Spleen (tissue), 11 donors: ENCODE measurements at regions not wholly inside any gene's neighbourhood (a gene's known extent, or its start where the extent isn't known, plus 50 kb on each side); places are given as distances from the start of the nearest gene placed in this dataset.
"Not testable (repeated sequence)": the region's sequence is repeated elsewhere in the genome, so short reads cannot be mapped to it uniquely, and the experiment has no call there.

Source experiments
- DNase-seq: peaks from one replicate; pipeline ENCODE4 v3.0.0-alpha.2; 2020
- H3K27ac ChIP-seq, 8 donors: fragments of 200-600 bp; sonication (generic) in 7 of 8; 1 replicate in 4 of 8; 2 replicates in 4 of 8; pipeline versions ENCODE4 v1.5.0 to v1.8.0; 2016 to 2021; ENCODE audit warnings: inconsistent platforms in 4 of 8, mild to moderate bottlenecking in 4 of 8, moderate library complexity in 1 of 8
- H3K27me3 ChIP-seq, 7 donors: fragments of 200-600 bp; sonication (generic) in 6 of 7; replicated peaks in 1 of 7; 1 replicate in 4 of 7; 2 replicates in 3 of 7; pipeline versions ENCODE4 v1.5.0 to v1.8.0; 2016 to 2021; ENCODE audit warnings: inconsistent platforms in 3 of 7, mild to moderate bottlenecking in 1 of 7
- H3K36me3 ChIP-seq, 6 donors: fragments of 200-600 bp; sonication (generic) in 5 of 6; 1 replicate in 4 of 6; 2 replicates in 2 of 6; pipeline versions ENCODE4 v1.5.0 to v1.8.0; 2016 to 2021; ENCODE audit warnings: inconsistent platforms in 2 of 6
- H3K4me1 ChIP-seq, 6 donors: fragments of 200-600 bp; sonication (generic) in 5 of 6; 1 replicate in 3 of 6; 2 replicates in 3 of 6; pipeline versions ENCODE4 v1.5.0 to v1.8.0; 2016 to 2021; ENCODE audit warnings: inconsistent platforms in 3 of 6
- H3K4me3 ChIP-seq, 8 donors: fragments of 200-600 bp; sonication (generic) in 7 of 8; 1 replicate in 4 of 8; 2 replicates in 4 of 8; pipeline versions ENCODE4 v1.5.0 to v1.8.0; 2016 to 2021; ENCODE audit warnings: inconsistent platforms in 4 of 8, mild to moderate bottlenecking in 4 of 8, moderate library complexity in 2 of 8
- H3K9me3 ChIP-seq, 8 donors: fragments of 200-600 bp; sonication (generic) in 7 of 8; 1 replicate in 4 of 8; 2 replicates in 4 of 8; pipeline versions ENCODE4 v1.5.0 to v1.8.0; 2016 to 2021; ENCODE audit warnings: inconsistent platforms in 4 of 8
- POLR2A ChIP-seq, 3 donors: fragments of 450-650 bp; IDR thresholded peaks; one replicate each; pipeline ENCODE4 v1.5.1; 2017; ENCODE audit warnings: antibody characterized with exemption in 3 of 3, mild to moderate bottlenecking in 1 of 3
- POLR2AphosphoS5 ChIP-seq, 3 donors: sonication (generic); formaldehyde crosslinking; IDR thresholded peaks; one replicate each; pipeline ENCODE4 v1.5.1; 2017; ENCODE audit warnings: antibody characterized with exemption in 3 of 3
- WGBS, 5 donors: extraction: QIAGEN DNeasy Blood & Tissue Kit in 3 of 5; methylation state at CpG; one replicate each; pipeline versions ENCODE4 v1.1.5 to v1.1.7; 2013 to 2018; 5-methylcytosine and 5-hydroxymethylcytosine counted together
- intact Hi-C: fragments of 100-400 bp; cut with DNase I; formaldehyde crosslinking; loops from one replicate; pipeline ENCODE4 v1.15.0; 2023; ENCODE audit warnings: low total_unique reads
- TF ChIP-seq, protein P1 (sequence below), 11 experiments: fragments of 200-600 bp in 7 of 11; fragments of 450-650 bp in 4 of 11; sonication (generic) in 4 of 11; IDR thresholded peaks in 8 of 11; conservative IDR thresholded peaks in 3 of 11; 1 replicate in 7 of 11; 2 replicates in 4 of 11; pipeline versions ENCODE4 v1.4.0 to v1.8.0; 2016 to 2021; ENCODE audit warnings: antibody characterized with exemption in 11 of 11, inconsistent platforms in 4 of 11, mild to moderate bottlenecking in 1 of 11
- donor health status: healthy with polysubstance abuse.
- donor health status: DM: no; HTN: no; CAD: no; lungs with moderate emphysema.
- donor health status: DM: no; HTN: no; CAD: no.
- donor health status: Bipolar disorder and iron deficiency.
- donor health status: healthy.
- donor health status: DM: no; HTN: no; CAD: no.
- donor health status: DM: yes; HTN: yes; CAD: no.

DNA sequence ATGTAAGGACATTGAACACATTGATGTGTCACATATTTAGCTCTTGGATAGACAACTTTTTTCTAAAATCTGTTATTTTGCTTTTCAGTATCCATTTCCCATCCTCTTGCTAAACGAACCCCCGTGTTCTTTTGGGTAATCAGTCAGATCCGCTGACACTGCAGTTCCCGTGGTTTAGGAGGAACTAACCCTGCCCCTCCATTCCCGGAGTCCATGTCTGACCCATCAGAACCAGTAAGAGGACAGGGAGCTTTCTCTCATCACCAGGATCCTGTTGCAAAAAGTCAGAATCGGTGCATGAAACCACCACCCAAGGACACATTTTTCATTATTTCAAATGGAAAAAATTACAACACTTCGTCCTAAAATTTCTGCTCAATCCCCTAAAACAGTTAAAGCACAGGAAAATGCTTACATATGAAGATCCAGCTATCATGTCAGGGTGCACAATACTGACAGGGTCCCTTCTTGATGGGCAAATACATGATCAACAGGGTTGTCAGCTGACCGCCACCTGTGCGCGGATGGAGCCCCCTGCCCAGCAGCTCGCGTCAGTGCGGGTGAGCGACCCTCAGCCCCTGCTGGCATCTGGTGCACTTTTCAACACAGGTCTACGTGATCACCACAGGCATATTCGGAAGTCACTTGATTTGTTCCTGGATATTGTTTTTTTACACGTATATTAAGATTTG, 276.8 kb downstream of the ADGRD1 start:
- H3K27ac ChIP-seq, result peak overlapping the region in 6 of 8 donors; percentile 6 to 72 (median 21)
- peaks cover 0 to 19% (median 15%) of the 10 kb centered on the region in 6 donors for H3K4me1 ChIP-seq
- DNase-seq, result peak; percentile 47
- WGBS, 5 donors, result 53 to 61% (median 57%) methylated on average over 17 of the region's 17 CpGs
- peaks cover 0 to 9% (median 5%) of the 10 kb centered on the region in 8 donors for H3K9me3 ChIP-seq
- no peak overlapping the region for H3K4me3 ChIP-seq
- H3K36me3 ChIP-seq, result no peaks in the 10 kb centered on the region
- TF ChIP-seq POLR2AphosphoS5 (IDR thresholded peaks at IDR 0.05) (no peak), POLR2A (IDR thresholded peaks at IDR 0.05) (no peak)
- TF ChIP-seq, protein P1, sequence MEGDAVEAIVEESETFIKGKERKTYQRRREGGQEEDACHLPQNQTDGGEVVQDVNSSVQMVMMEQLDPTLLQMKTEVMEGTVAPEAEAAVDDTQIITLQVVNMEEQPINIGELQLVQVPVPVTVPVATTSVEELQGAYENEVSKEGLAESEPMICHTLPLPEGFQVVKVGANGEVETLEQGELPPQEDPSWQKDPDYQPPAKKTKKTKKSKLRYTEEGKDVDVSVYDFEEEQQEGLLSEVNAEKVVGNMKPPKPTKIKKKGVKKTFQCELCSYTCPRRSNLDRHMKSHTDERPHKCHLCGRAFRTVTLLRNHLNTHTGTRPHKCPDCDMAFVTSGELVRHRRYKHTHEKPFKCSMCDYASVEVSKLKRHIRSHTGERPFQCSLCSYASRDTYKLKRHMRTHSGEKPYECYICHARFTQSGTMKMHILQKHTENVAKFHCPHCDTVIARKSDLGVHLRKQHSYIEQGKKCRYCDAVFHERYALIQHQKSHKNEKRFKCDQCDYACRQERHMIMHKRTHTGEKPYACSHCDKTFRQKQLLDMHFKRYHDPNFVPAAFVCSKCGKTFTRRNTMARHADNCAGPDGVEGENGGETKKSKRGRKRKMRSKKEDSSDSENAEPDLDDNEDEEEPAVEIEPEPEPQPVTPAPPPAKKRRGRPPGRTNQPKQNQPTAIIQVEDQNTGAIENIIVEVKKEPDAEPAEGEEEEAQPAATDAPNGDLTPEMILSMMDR (IDR thresholded peaks at IDR 0.05 in 8 of 11, conservative IDR thresholded peaks at IDR 0.05 in 3 of 11), result no peak
- intact Hi-C loops, result no loop called here
- H3K27me3 ChIP-seq, result peaks cover 0 to 32% (median 9%) of the 10 kb centered on the region in 7 donors

DNA sequence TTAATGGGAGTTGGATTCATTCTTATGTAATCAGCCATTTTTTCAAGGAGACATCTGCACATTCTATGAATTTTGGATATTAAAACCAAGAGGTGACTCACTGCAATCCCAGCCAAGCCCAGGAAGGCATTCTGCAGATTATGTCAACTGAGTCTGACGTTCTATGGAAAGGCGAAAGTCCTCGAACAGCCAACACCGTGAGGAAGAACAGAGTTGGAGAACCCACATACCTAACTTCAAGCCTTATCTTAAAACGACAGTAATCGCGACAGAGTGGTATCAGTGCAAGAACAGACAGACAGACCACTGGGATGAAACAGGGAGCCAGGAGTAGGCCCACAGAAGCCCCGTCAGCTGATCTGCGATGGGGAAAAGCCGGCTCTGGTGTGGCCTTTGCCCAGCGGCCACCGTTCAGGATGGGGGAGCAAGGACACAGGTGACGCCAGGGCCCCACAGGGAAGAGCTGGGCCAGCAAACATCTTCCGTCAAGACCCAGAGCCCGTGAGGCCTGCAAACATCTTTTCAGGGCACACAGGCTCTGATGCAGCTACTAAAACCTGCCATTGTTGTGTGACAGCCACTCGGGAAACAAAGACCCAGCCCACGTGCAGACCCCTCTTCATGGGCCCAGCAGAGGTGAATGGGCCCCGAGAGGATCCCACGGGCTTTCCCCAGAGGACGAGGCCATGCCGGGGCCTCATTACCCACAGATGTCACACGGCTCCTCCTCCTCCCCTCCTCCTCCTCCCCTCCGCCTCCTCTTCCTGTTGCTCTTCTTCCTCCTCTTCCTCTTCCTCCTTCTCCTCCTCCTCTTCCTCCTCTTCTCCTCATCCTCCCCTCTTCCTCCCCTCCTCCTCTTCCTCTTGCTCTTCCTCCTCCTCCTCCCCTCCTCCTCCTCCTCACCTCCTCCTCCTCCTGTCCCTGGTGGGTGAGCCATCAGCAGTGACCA, 277.6 kb downstream of the ADGRD1 start:
- intact Hi-C loops, result no loop called here
- DNase-seq, result peak; percentile 72

DNA sequence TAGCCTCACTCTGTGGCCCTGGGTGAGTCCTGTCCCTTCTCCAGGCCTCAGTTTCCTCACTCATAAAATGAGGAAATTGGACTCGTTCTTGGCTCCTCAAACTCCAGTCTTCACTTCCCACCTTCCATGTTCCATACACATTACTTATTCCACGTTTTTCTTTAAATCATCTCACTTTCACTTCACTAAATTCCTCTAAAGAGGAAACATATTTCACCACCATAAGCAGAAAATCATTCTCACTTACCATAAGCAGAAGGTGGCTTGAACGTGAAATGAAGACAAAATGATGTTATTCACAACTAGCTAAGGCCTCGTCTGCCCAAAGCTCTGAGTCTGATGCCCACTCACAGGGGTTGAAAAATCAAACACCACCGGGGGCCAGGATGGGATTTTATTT, 278.3 kb downstream of the ADGRD1 start:
- no peak for DNase-seq
- no peaks in the 10 kb centered on the region for H3K36me3 ChIP-seq
- H3K4me1 ChIP-seq, result peaks cover 0 to 19% (median 15%) of the 10 kb centered on the region in 6 donors
- TF ChIP-seq, protein P1 (IDR thresholded peaks at IDR 0.05 in 8 of 11, conservative IDR thresholded peaks at IDR 0.05 in 3 of 11), result no peak
- TF ChIP-seq POLR2AphosphoS5 (IDR thresholded peaks at IDR 0.05) (no peak), POLR2A (IDR thresholded peaks at IDR 0.05) (no peak)
- 54 to 58% (median 55%) methylated on average over 5 of the region's 5 CpGs for WGBS, 5 donors
- peaks cover 0 to 9% (median 5%) of the 10 kb centered on the region in 8 donors for H3K9me3 ChIP-seq
- intact Hi-C loops, result no loop called here
- H3K27ac ChIP-seq, result no peak overlapping the region
- H3K27me3 ChIP-seq, result peaks cover 0 to 32% (median 9%) of the 10 kb centered on the region in 7 donors
- no peak overlapping the region for H3K4me3 ChIP-seq

More for the DNA sequence above, 277.6 kb downstream of the ADGRD1 start:
- no peak overlapping the region for H3K4me3 ChIP-seq
- H3K4me1 ChIP-seq, result peaks cover 0 to 19% (median 15%) of the 10 kb centered on the region in 6 donors
- H3K36me3 ChIP-seq, result no peaks in the 10 kb centered on the region
- H3K9me3 ChIP-seq, result peaks cover 0 to 9% (median 5%) of the 10 kb centered on the region in 8 donors
- peaks cover 0 to 32% (median 9%) of the 10 kb centered on the region in 7 donors for H3K27me3 ChIP-seq
- TF ChIP-seq POLR2A (IDR thresholded peaks at IDR 0.05), result no peak
- TF ChIP-seq, protein P1 (IDR thresholded peaks at IDR 0.05 in 8 of 11, conservative IDR thresholded peaks at IDR 0.05 in 3 of 11), result no peak
- peak overlapping the region in 4 of 8 donors; percentile 13 to 72 (median 42) for H3K27ac ChIP-seq
- 63 to 66% (median 64%) methylated on average over 21 to 23 of the region's 23 CpGs for WGBS, 5 donors

DNA sequence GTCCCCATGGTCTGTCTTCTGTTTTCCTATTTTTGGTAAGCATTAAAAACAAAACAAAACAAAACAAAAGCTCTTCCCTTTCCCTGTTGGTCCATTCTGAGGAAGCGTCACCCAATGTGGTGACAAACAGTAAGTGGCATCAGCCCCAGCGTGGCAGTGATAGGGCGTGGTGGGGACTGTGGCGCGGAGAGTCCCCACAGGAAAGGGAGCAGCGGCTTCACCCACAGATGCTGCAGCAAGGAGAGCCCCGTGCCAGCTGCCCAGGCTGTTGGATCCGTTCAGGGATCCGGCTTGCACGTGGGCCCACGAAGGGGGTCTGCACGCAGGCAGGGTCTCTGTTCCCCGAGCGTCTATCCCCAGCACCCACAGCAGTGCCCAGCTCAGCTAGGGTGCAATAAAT, 279.2 kb downstream of the ADGRD1 start:
- H3K36me3 ChIP-seq, H3K27ac ChIP-seq, H3K4me3 ChIP-seq, H3K9me3 ChIP-seq, intact Hi-C loops: not testable (repeated sequence)
- Histone ChIP-seq H3K27me3 (peaks cover 0 to 26% (median 9%) of the 10 kb centered on the region in 7 donors), H3K4me1 (peaks cover 0 to 19% (median 15%) of the 10 kb centered on the region in 6 donors)
- DNase-seq, result peak; percentile 33
- 65 to 94% (median 88%) methylated on average over 7 to 14 of the region's 14 CpGs for WGBS, 5 donors

DNA sequence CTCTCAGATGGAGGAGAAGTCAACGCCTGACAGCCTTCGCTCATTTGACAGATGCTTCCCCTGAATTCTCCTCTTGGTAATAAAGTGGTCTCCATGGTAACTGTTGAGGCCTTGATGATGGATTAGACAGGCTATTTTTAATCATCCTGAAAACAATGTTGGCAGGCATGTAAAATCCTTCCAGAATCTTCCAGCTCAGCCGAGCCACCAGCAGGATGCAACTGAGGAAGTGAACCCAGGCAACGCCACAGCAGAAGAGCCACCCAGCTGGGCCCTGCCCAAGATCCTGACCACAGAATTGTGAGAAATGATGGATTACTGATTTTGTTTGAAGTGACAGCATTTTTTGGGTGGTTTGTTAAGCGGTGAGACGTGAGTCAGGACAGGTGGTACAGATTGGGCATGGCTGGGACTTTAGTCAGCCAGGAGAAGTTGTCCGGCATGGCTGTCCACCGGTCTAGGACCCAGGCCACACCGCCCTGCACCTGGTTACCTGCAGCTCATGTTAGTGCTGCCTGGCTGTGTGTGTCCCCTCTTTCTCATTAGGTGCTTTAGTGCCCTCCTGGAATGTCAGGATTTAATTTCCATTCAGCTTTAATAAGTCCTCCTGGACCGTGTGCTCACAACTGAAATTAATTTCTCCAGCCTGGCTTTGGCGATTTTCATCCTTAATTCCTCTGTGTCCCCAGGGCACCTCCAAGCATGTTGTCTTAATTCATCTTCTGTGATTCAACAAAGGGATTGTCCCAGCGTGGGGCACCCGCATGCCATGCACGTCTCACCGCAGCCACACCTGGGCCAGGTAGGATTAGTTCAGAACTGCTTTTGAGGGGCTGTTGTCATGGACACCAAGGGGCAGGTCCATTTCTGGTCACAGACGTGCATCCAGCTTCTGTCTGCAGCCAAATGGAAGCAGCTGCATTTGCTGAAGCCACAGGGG, 280.4 kb downstream of the ADGRD1 start:
- H3K36me3 ChIP-seq, H3K9me3 ChIP-seq, H3K27ac ChIP-seq, H3K4me3 ChIP-seq, intact Hi-C loops: not testable (repeated sequence)
- Histone ChIP-seq H3K4me1 (peaks cover 0 to 19% (median 14%) of the 10 kb centered on the region in 6 donors), H3K27me3 (peaks cover 0 to 17% (median 8%) of the 10 kb centered on the region in 7 donors)
- peak; percentile 37 for DNase-seq
- 77 to 94% (median 87%) methylated on average over 15 to 16 of the region's 16 CpGs for WGBS, 5 donors

DNA sequence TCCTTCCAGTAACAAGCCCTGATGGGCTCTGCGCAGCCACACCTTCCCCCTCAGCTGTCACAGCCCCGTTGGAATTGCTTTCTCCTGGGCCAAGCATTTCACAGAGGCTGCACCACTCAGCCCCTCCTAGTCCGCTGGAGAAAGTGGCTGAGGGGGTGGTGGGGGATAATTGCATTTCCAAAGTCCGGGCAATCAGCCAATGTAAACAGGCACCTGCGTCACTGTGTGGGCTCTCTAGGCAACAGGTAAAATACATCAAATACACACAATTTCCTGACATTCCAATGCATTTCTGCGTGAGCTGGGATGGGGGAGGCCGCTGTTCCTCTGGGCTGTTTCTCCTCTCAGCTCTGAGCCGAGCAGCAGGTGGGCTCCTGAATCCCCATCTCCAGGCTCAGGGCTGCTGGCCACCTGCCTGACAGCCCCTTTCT, 281.1 kb downstream of the ADGRD1 start:
- H3K4me1 ChIP-seq, result peaks cover 0 to 11% (median 7%) of the 10 kb centered on the region in 6 donors
- H3K4me3 ChIP-seq, H3K36me3 ChIP-seq, H3K27me3 ChIP-seq, H3K27ac ChIP-seq, H3K9me3 ChIP-seq, intact Hi-C loops: not testable (repeated sequence)
- 60 to 83% (median 65%) methylated on average over 3 to 5 of the region's 8 CpGs for WGBS, 5 donors
- peak; percentile 35 for DNase-seq
